ENCODE measurements at regions not wholly inside any gene's neighbourhood (a gene's known extent, or its start where the extent isn't known, plus 50 kb on each side); places are given as distances from the start of the nearest gene placed in this dataset.
"Not testable (repeated sequence)": the region's sequence is repeated elsewhere in the genome, so short reads cannot be mapped to it uniquely, and the experiment has no call there.

DNA sequence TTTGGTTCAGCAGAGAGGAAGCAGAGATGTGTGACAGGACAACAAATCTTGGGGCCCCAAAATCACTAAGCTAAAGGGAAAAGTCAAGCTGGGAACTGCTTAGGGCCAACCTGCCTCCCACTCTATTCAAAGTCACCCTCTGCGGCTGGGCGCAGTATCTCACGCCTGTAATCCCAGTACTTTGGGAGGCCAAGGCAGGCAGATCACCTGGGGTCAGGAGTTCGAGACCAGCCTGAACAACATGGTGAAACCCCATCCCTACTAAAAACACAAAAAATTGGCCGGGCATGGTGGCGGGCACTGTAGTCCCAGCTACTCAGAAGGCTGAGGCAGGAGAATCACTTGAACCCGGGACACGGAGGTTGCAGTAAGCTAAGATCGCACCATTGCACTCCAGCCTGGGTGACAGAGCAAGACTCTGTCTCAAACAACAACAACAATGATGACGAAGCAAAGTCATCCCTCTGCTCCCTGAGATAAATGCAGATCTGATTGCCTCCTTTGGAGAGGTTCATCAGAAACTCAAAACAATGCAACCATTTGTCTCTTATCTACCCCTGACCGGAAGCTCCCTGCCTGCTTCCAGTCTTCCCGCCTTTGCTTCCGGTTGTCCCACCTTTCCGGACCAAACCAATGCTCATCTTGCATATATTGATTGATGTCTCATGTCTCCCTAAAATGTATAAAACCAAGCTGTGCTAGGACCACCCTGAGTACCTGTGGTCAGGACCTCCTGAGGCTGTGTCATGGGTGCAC, 136.4 kb upstream of the AFDN start:
- not testable (repeated sequence) for H3K9me3 ChIP-seq (ENCODE audit: control insufficient read depth, low read length); H3K27ac ChIP-seq (ENCODE audit: insufficient read depth, low read length, poor library complexity, severe bottlenecking); H3K4me3 ChIP-seq (ENCODE audit: insufficient read depth, low read depth, low read length, poor library complexity, severe bottlenecking); H3K27me3 ChIP-seq (replicated peaks; ENCODE audit: control insufficient read depth, insufficient read depth, low read length, poor library complexity, severe bottlenecking); H3K4me1 ChIP-seq (ENCODE audit: control insufficient read depth, insufficient read depth, low read length, poor library complexity, severe bottlenecking); DNase-seq; H3K36me3 ChIP-seq (ENCODE audit: control insufficient read depth, insufficient read depth, low read length)

DNA sequence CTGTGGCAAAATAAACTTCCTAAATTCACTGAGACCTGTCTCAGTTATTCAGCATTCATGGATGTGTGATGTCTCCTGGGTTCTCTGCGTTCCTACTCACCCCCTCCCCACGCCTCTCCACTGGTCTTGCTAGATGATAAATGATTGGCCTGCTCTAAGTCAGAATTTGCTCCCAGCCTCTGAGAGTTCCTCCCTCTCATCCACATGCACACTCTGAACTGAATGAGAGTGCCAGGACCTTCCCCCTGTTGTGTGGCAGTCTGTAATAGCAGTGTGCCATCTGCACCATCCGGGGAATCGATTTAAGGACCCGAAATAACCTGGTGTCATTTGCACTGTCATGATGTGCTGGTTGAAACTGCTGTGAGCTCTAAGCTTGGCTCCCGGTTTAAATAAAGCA, 135.8 kb upstream of the AFDN start:
- Histone ChIP-seq H3K9me3 (ENCODE audit: control insufficient read depth, low read length) (no peaks in the 10 kb centered on the region), H3K27ac (ENCODE audit: insufficient read depth, low read length, poor library complexity, severe bottlenecking) (no peak overlapping the region), H3K4me1 (ENCODE audit: control insufficient read depth, insufficient read depth, low read length, poor library complexity, severe bottlenecking) (no peaks in the 10 kb centered on the region), H3K4me3 (ENCODE audit: insufficient read depth, low read depth, low read length, poor library complexity, severe bottlenecking) (no peak overlapping the region), H3K27me3 (replicated peaks; ENCODE audit: control insufficient read depth, insufficient read depth, low read length, poor library complexity, severe bottlenecking) (no peaks in the 10 kb centered on the region), H3K36me3 (ENCODE audit: control insufficient read depth, insufficient read depth, low read length) (no peaks in the 10 kb centered on the region)
- DNase-seq, result no peak

DNA sequence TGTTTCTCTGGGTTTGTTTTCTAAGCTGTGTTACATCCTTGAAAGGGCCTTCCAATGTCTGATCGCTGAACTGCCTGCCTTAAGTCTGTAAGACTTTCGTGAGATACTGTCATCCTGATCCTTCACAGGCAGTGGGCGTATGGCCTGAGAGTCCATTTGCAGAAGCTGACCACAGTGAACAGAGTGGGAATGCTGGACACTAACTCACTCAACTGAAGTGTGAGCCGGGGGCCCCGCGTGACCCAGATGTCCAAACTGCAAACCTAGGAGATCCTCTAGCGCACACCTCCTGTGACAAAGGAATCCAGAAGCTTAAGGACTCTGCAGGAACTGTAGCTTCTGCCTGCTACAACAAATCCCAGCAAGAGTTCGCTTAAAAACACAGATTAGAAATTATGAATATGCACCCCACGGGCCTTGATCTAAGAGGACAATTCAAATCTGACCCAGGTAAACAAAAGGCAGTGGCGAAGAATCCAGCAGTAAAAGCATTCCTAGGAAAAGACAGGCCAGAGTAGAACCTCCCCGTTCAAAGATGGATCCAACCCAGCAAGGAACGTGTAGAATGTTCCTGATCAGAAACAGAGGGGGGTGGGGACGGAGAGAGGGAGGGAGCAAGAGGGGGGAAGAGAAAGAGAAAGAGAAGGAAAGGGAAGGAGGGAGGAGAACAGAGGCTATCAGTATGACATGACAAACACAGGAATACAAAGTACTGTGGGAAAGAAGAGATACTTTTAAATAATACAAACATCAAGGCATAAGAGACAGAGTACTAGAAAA, 135.0 kb upstream of the AFDN start:
- Histone ChIP-seq H3K27me3 (replicated peaks; ENCODE audit: control insufficient read depth, insufficient read depth, low read length, poor library complexity, severe bottlenecking) (no peaks in the 10 kb centered on the region), H3K4me3 (ENCODE audit: insufficient read depth, low read depth, low read length, poor library complexity, severe bottlenecking) (no peak overlapping the region), H3K4me1 (ENCODE audit: control insufficient read depth, insufficient read depth, low read length, poor library complexity, severe bottlenecking) (no peaks in the 10 kb centered on the region), H3K27ac (ENCODE audit: insufficient read depth, low read length, poor library complexity, severe bottlenecking) (no peak overlapping the region), H3K36me3 (ENCODE audit: control insufficient read depth, insufficient read depth, low read length) (no peaks in the 10 kb centered on the region), H3K9me3 (ENCODE audit: control insufficient read depth, low read length) (no peaks in the 10 kb centered on the region)
- no peak for DNase-seq

DNA sequence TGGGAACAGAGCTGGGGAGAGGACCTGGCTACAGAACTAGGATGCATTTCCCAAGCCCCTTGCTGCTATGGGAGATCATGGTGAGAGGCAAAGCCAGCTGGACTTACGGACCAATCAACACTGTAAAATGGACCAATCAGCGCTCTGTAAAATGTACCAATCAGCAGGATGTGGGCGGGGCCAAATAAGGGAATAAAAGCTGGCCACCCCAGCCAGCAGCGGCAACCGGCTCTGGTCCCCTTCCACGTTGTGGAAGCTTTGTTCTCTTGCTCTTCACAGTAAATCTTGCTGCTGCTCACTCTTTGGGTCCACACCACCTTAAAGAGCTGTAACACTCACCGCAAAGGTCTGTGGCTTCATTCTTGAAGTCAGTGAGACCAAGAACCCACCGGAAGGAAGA, 133.2 kb upstream of the AFDN start:
- not testable (repeated sequence) for H3K4me3 ChIP-seq (ENCODE audit: insufficient read depth, low read depth, low read length, poor library complexity, severe bottlenecking); H3K9me3 ChIP-seq (ENCODE audit: control insufficient read depth, low read length); DNase-seq; H3K4me1 ChIP-seq (ENCODE audit: control insufficient read depth, insufficient read depth, low read length, poor library complexity, severe bottlenecking); H3K27ac ChIP-seq (ENCODE audit: insufficient read depth, low read length, poor library complexity, severe bottlenecking); H3K27me3 ChIP-seq (replicated peaks; ENCODE audit: control insufficient read depth, insufficient read depth, low read length, poor library complexity, severe bottlenecking); H3K36me3 ChIP-seq (ENCODE audit: control insufficient read depth, insufficient read depth, low read length)

DNA sequence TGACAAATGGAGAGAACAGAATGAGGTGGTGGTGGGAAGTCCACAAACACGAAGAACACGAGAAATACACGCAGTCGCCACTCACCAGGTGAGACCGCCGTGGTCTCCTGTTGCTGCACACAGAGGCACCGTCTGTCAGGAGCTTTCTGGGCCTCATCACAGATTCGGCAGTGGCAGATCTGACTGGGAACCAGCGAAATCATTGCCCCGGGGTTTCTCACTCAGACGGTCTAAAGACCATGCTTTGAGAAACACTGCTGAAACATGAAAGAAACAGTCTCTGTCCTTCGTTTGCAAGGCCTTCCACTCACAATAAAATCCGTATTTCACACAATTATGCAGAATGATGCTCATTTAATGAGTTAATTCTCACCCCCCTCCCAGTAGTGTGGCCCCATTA, 130.9 kb upstream of the AFDN start:
- no peaks in the 10 kb centered on the region for H3K9me3 ChIP-seq (ENCODE audit: control insufficient read depth, low read length)
- H3K4me1 ChIP-seq (ENCODE audit: control insufficient read depth, insufficient read depth, low read length, poor library complexity, severe bottlenecking), result peaks cover 13% of the 10 kb centered on the region
- no peaks in the 10 kb centered on the region for H3K36me3 ChIP-seq (ENCODE audit: control insufficient read depth, insufficient read depth, low read length)
- no peak overlapping the region for H3K27ac ChIP-seq (ENCODE audit: insufficient read depth, low read length, poor library complexity, severe bottlenecking)
- H3K27me3 ChIP-seq (replicated peaks; ENCODE audit: control insufficient read depth, insufficient read depth, low read length, poor library complexity, severe bottlenecking), result no peaks in the 10 kb centered on the region
- no peak overlapping the region for H3K4me3 ChIP-seq (ENCODE audit: insufficient read depth, low read depth, low read length, poor library complexity, severe bottlenecking)
- DNase-seq, result no peak

DNA sequence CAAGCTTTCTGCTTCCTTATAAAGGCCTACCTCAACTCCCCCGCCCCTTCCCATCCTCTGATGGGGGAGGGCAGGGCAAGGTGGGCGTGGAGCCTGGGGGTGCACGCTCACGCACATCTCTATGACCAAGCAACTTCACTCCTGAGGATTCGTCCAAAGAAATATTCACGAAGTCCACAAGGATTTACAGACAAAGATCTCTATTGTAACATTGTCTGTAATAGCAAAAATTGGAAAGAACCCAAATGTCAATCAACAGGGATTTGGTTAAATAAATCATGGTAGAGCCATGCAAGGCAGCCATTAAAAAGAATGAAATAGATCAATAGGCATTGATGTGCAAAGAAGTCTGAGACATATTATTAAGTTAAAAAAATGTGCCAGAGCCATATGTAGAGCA, 130.4 kb upstream of the AFDN start:
- Histone ChIP-seq H3K27me3 (replicated peaks; ENCODE audit: control insufficient read depth, insufficient read depth, low read length, poor library complexity, severe bottlenecking) (no peaks in the 10 kb centered on the region), H3K27ac (ENCODE audit: insufficient read depth, low read length, poor library complexity, severe bottlenecking) (no peak overlapping the region), H3K36me3 (ENCODE audit: control insufficient read depth, insufficient read depth, low read length) (no peaks in the 10 kb centered on the region), H3K9me3 (ENCODE audit: control insufficient read depth, low read length) (no peaks in the 10 kb centered on the region), H3K4me1 (ENCODE audit: control insufficient read depth, insufficient read depth, low read length, poor library complexity, severe bottlenecking) (peaks cover 13% of the 10 kb centered on the region), H3K4me3 (ENCODE audit: insufficient read depth, low read depth, low read length, poor library complexity, severe bottlenecking) (no peak overlapping the region)
- DNase-seq, result no peak

DNA sequence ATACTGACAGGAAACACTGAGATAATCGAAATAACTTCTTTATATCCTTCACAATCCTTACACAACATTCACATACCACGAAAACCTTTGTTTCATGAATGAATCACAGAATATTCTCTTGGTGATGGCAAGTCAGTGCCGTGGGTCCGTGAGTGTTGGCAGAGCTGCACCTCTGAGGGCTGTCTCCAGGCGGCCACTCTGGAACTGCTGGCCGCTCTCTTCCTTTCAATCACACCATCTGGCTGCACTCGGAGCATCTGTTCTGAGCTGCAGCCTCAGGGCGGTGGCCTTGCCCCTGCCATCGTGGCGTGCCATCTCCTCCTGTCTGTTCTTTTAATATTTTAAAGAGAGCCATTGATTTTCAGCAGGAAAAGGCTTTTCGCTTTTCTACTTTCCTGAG, 129.4 kb upstream of the AFDN start:
- no peaks in the 10 kb centered on the region for H3K27me3 ChIP-seq (replicated peaks; ENCODE audit: control insufficient read depth, insufficient read depth, low read length, poor library complexity, severe bottlenecking)
- H3K27ac ChIP-seq (ENCODE audit: insufficient read depth, low read length, poor library complexity, severe bottlenecking), result no peak overlapping the region
- peaks cover 13% of the 10 kb centered on the region for H3K4me1 ChIP-seq (ENCODE audit: control insufficient read depth, insufficient read depth, low read length, poor library complexity, severe bottlenecking)
- no peaks in the 10 kb centered on the region for H3K9me3 ChIP-seq (ENCODE audit: control insufficient read depth, low read length)
- H3K36me3 ChIP-seq (ENCODE audit: control insufficient read depth, insufficient read depth, low read length), result no peaks in the 10 kb centered on the region
- DNase-seq, result no peak
- no peak overlapping the region for H3K4me3 ChIP-seq (ENCODE audit: insufficient read depth, low read depth, low read length, poor library complexity, severe bottlenecking)

DNA sequence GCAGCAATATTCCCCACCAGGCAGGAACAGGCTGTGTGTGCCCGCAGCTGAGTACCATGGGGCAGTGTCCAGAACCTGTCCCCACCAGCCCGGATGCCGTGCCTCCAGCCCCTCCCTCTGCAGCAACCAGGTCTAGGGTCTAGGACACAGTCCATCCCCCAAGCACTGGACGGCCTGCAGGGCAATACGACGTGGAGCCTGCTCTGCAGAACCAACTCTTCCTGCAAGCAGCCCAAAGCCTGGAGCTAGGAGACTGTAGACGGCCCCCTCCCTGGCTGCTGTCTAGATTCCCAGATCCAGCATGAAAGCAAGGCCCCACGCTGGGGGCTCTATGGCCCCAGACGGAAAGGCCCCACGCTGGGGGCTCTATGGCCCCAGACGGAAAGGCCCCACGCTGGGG, 128.2 kb upstream of the AFDN start:
- no peak for DNase-seq
- Histone ChIP-seq H3K4me3 (ENCODE audit: insufficient read depth, low read depth, low read length, poor library complexity, severe bottlenecking) (no peak overlapping the region), H3K4me1 (ENCODE audit: control insufficient read depth, insufficient read depth, low read length, poor library complexity, severe bottlenecking) (peaks cover 13% of the 10 kb centered on the region), H3K27me3 (replicated peaks; ENCODE audit: control insufficient read depth, insufficient read depth, low read length, poor library complexity, severe bottlenecking) (no peaks in the 10 kb centered on the region), H3K9me3 (ENCODE audit: control insufficient read depth, low read length) (no peaks in the 10 kb centered on the region), H3K36me3 (ENCODE audit: control insufficient read depth, insufficient read depth, low read length) (no peaks in the 10 kb centered on the region), H3K27ac (ENCODE audit: insufficient read depth, low read length, poor library complexity, severe bottlenecking) (no peak overlapping the region)

DNA sequence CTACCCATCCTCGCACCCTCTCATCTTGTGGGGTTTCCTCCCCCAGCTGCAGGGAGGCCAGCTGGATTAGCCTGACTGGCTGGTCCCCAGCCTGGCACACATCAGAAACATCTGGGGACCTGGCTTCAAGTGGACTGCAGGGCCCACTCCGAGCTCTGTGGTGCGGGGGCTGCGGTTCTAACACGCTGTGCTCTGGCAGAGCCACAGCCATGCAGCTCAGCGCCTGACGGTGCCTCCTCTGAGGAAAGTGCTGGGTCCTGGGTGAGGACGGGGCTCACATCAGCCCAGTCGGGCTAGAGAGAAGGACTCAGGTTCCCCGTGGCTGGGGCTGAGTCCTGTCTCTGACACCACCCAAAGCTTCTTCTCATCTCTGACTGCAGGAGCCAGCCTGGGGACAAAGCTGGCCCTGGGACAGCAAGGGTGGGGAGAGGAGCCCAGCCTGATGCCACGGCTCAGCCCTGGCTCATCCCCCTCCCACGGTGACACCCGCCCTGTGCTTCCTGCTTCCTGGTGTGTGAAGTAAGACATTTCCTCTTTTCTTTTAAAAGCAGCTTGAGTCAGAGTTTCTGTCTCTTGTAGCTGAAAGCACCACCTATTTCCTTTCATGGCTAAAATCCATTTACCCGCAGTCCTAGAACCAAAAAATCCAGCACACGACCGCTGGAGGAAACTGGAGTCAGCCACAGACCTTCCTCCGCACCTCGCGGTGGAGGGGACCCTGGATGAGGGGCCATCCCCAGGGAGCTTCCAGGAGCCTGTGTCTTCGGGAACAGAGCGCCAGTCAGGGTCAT, 127.4 kb upstream of the AFDN start:
- Histone ChIP-seq H3K4me3 (ENCODE audit: insufficient read depth, low read depth, low read length, poor library complexity, severe bottlenecking) (peak overlapping the region; percentile 28), H3K36me3 (ENCODE audit: control insufficient read depth, insufficient read depth, low read length) (no peaks in the 10 kb centered on the region), H3K27ac (ENCODE audit: insufficient read depth, low read length, poor library complexity, severe bottlenecking) (no peak overlapping the region), H3K4me1 (ENCODE audit: control insufficient read depth, insufficient read depth, low read length, poor library complexity, severe bottlenecking) (peaks cover 13% of the 10 kb centered on the region), H3K27me3 (replicated peaks; ENCODE audit: control insufficient read depth, insufficient read depth, low read length, poor library complexity, severe bottlenecking) (no peaks in the 10 kb centered on the region), H3K9me3 (ENCODE audit: control insufficient read depth, low read length) (no peaks in the 10 kb centered on the region)
- no peak for DNase-seq

DNA sequence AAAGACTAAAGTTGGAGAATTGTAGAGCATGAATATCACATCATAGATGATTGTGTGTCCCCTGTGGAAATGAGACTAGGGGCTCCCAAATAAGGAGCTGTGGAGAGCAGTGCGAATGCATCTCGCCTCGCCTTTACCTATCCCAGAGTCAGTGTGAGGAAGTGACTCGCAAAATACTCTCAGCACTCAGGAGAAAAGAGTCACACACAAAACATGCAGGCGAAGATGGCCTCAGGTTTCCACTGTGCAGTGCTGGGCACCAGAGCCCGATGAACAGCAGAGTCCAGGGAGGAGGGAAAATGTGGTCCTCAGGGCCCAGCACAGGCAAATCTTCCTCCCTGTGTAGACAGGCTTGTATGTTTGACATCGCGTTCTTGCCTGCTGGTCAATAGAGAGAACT, 126.5 kb upstream of the AFDN start:
- no peaks in the 10 kb centered on the region for H3K27me3 ChIP-seq (replicated peaks; ENCODE audit: control insufficient read depth, insufficient read depth, low read length, poor library complexity, severe bottlenecking)
- H3K9me3 ChIP-seq (ENCODE audit: control insufficient read depth, low read length), result no peaks in the 10 kb centered on the region
- H3K36me3 ChIP-seq (ENCODE audit: control insufficient read depth, insufficient read depth, low read length), result no peaks in the 10 kb centered on the region
- H3K4me3 ChIP-seq (ENCODE audit: insufficient read depth, low read depth, low read length, poor library complexity, severe bottlenecking), result no peak overlapping the region
- no peak overlapping the region for H3K27ac ChIP-seq (ENCODE audit: insufficient read depth, low read length, poor library complexity, severe bottlenecking)
- peaks cover 19% of the 10 kb centered on the region for H3K4me1 ChIP-seq (ENCODE audit: control insufficient read depth, insufficient read depth, low read length, poor library complexity, severe bottlenecking)
- DNase-seq, result no peak

Measured in effector memory CD4-positive, alpha-beta T cell (primary cell).